HepG2 (cell line): ENCODE measurements at regions not wholly inside any gene's neighbourhood (a gene's known extent, or its start where the extent isn't known, plus 50 kb on each side); places are given as distances from the start of the nearest gene placed in this dataset.

Experiments used
- ATAC-seq: fragments of 200-7000 bp; cut with Tn5 transposase; 3 replicates; pipeline ENCODE4 v1.9.1; 2020; ENCODE audit warnings: mild to moderate bottlenecking, moderate library complexity
- BruUV-seq: library from RNA; stranded (reverse); fragments of 400-500 nt; replicated peaks from 2 replicates; lab custom pipeline; 2021; lab: Mats Ljungman, UMichigan
- CTCF ChIA-PET: fragments of 300-600 bp; formaldehyde crosslinking; extraction: SDS; loops from one replicate; lab custom pipeline; 2021; ENCODE audit warnings: low total read pairs, inconsistent platforms, low intra/inter-chr PET ratio; lab: Yijun Ruan, JAX
- POLR2A ChIA-PET: fragments of 350-600 bp; sonication (Branson Sonifier 250); formaldehyde crosslinking; loops from one replicate; lab custom pipeline; 2020; ENCODE audit warnings: antibody characterized with exemption, inconsistent platforms; lab: Yijun Ruan, JAX
- DNase-seq: peaks from one replicate; pipeline ENCODE4 v3.0.0-alpha.2; 2015; ENCODE audit warnings: low spot score
- FAIRE-seq: peaks from 3 replicates; lab custom pipeline; 2011; peaks lifted over from hg19 to GRCh38; lab: Jason Lieb, UNC
- H2AFZ ChIP-seq: one replicate; pipeline ENCODE4 v1.6.1; 2011; ENCODE audit warnings: low read length, inconsistent platforms
- H3K27ac ChIP-seq: fragments of 300-600 bp; 3 replicates; pipeline ENCODE4 v1.8.0; 2011; ENCODE audit warnings: mixed run types, mild to moderate bottlenecking, mixed read lengths, low read length, inconsistent platforms; ENCODE audit not compliant: insufficient read depth; ENCODE audit errors: extremely low read length
- H3K27me3 ChIP-seq, 2 experiments: fragments of 200-600 bp in 1 of 2; 2 replicates in 1 of 2; 3 replicates in 1 of 2; pipeline versions ENCODE4 v1.6.0 to v1.8.0; 2011; ENCODE audit warnings: low read length in 2 of 2, mild to moderate bottlenecking in 2 of 2, moderate library complexity in 2 of 2, inconsistent platforms in 1 of 2; ENCODE audit not compliant: insufficient read depth in 2 of 2, control insufficient read depth in 1 of 2
- H3K36me3 ChIP-seq, 2 experiments: fragments of 200-600 bp in 1 of 2; replicated peaks in 1 of 2; 2 replicates in 1 of 2; 3 replicates in 1 of 2; pipeline versions ENCODE4 v1.5.1 to v1.8.0; 2011; ENCODE audit warnings: low read length in 2 of 2, inconsistent platforms in 1 of 2; ENCODE audit not compliant: insufficient read depth in 2 of 2, control insufficient read depth in 1 of 2
- H3K4me1 ChIP-seq: 2 replicates; pipeline ENCODE4 v1.5.1; 2012; ENCODE audit warnings: low read length, inconsistent platforms; ENCODE audit not compliant: insufficient read depth
- H3K4me2 ChIP-seq: 2 replicates; pipeline ENCODE4 v1.6.0; 2011; ENCODE audit warnings: low read depth, low read length, inconsistent platforms
- H3K4me3 ChIP-seq, 3 experiments: fragments of 200-600 bp in 1 of 3; sonication (generic), shearing (Covaris generic) in 1 of 3; replicated peaks in 1 of 3; 2 replicates each; pipeline ENCODE4 v1.5.1; 2011 to 2016; ENCODE audit warnings: low read length in 3 of 3, inconsistent platforms in 2 of 3, low read depth in 2 of 3, mild to moderate bottlenecking in 2 of 3, control low read depth in 1 of 3, mixed read lengths in 1 of 3; ENCODE audit not compliant: insufficient read depth in 1 of 3
- H3K79me2 ChIP-seq: one replicate; pipeline ENCODE4 v1.6.1; 2011; ENCODE audit warnings: low read length, inconsistent platforms; ENCODE audit not compliant: insufficient read depth
- H3K9ac ChIP-seq: 2 replicates; pipeline ENCODE4 v1.6.0; 2011; ENCODE audit warnings: mild to moderate bottlenecking, low read depth, low read length, inconsistent platforms; ENCODE audit not compliant: insufficient read depth
- H3K9me3 ChIP-seq: 2 replicates; pipeline ENCODE4 v1.5.1; 2012; ENCODE audit warnings: mild to moderate bottlenecking, low read length
- H4K20me1 ChIP-seq: 2 replicates; pipeline ENCODE4 v1.6.0; 2011; ENCODE audit warnings: inconsistent platforms, mild to moderate bottlenecking, low read length, moderate library complexity; ENCODE audit not compliant: insufficient read depth
- AKNA ChIP-seq: sonication (generic); formaldehyde crosslinking; IDR thresholded peaks from 2 replicates; pipeline ENCODE4 v1.4.0; 2020; ENCODE audit warnings: missing genetic modification reagents, borderline replicate concordance
- ELF4 ChIP-seq: sonication (generic); formaldehyde crosslinking; IDR thresholded peaks from 2 replicates; pipeline ENCODE4 v1.5.0; 2020; ENCODE audit warnings: missing genetic modification reagents, mild to moderate bottlenecking, moderate library complexity, borderline replicate concordance
- GABPA ChIP-seq, 2 experiments: IDR thresholded peaks; 2 replicates each; pipeline ENCODE4 v1.6.1; 2011 to 2016; ENCODE audit warnings: low read depth in 2 of 2, low read length in 1 of 2, missing biosample characterization in 1 of 2, missing genetic modification characterization in 1 of 2
- HNF4G ChIP-seq, 2 experiments: sonication (generic) in 1 of 2; formaldehyde crosslinking in 1 of 2; IDR thresholded peaks; 2 replicates each; pipeline versions ENCODE4 v1.4.0 to v1.6.1; 2011 to 2020; ENCODE audit warnings: borderline replicate concordance in 2 of 2, low read depth in 2 of 2, mild to moderate bottlenecking in 2 of 2, low read length in 1 of 2, missing genetic modification reagents in 1 of 2, moderate library complexity in 1 of 2
- POLR2G ChIP-seq: fragments of 200-400 bp; formaldehyde crosslinking; IDR thresholded peaks from 2 replicates; pipeline ENCODE4 v1.6.1; 2018; ENCODE audit warnings: mild to moderate bottlenecking, low read depth, low read length, moderate library complexity
- SP1 ChIP-seq, 2 experiments: fragments of 450-650 bp in 1 of 2; sonication (generic) in 1 of 2; formaldehyde crosslinking in 1 of 2; IDR thresholded peaks; 2 replicates each; pipeline versions ENCODE4 v1.4.0 to v1.6.1; 2016 to 2020; ENCODE audit warnings: missing genetic modification reagents in 1 of 2
- THAP11 ChIP-seq: IDR thresholded peaks from 2 replicates; pipeline ENCODE4 v1.6.1; 2016; ENCODE audit warnings: missing biosample characterization, missing genetic modification reagents
- ZNF383 ChIP-seq: sonication (generic); formaldehyde crosslinking; IDR thresholded peaks from 2 replicates; pipeline ENCODE4 v1.4.0; 2020; ENCODE audit warnings: missing genetic modification reagents, mild to moderate bottlenecking, borderline replicate concordance
- ZNF432 ChIP-seq: sonication (generic); formaldehyde crosslinking; IDR thresholded peaks from 2 replicates; pipeline ENCODE4 v1.5.0; 2020; ENCODE audit warnings: missing genetic modification reagents, mild to moderate bottlenecking, borderline replicate concordance
- ZNF761 ChIP-seq: sonication (generic); formaldehyde crosslinking; conservative IDR thresholded peaks from 2 replicates; pipeline ENCODE4 v1.4.0; 2020; ENCODE audit warnings: mild to moderate bottlenecking, missing genetic modification reagents
- WGBS: methylation state at CpG from one replicate; pipeline ENCODE4 v1.1.6; 2017; ENCODE audit warnings: low lambda C conversion rate; 5-methylcytosine and 5-hydroxymethylcytosine counted together
- in situ Hi-C: cut with HindIII; loops from 2 replicates; pipeline ENCODE4 v1.10.0; 2017; ENCODE audit warnings: low pct_unique_long_range_greater_than_20kb; ENCODE audit not compliant: extremely low pct_ligation_motif_present
- intact Hi-C: fragments of 100-400 bp; cut with micrococcal nuclease; formaldehyde crosslinking; loops from one replicate; pipeline ENCODE4 v1.10.0; 2022; ENCODE audit not compliant: unreplicated experiment
- TF ChIP-seq, protein P1 (sequence below): sonication (generic); formaldehyde crosslinking; IDR thresholded peaks from 2 replicates; pipeline ENCODE4 v1.5.0; 2020; ENCODE audit warnings: mild to moderate bottlenecking, missing genetic modification reagents, borderline replicate concordance

- intact Hi-C loops = no loop called here
- Histone ChIP-seq H3K27me3 (0 out of 5 replicates have a peak, but pooled peaks cover 0 to 7% of the 10 kb centered on the region in 2 experiments), H3K27ac (no peak overlapping the region), H3K4me2 (no peak overlapping the region), H3K79me2 (no peaks in the 10 kb centered on the region), H3K9ac (no peak overlapping the region), H3K9me3 (no peaks in the 10 kb centered on the region), H3K36me3 (no peaks in the 10 kb centered on the region), H3K4me1 (no peaks in the 10 kb centered on the region), H2AFZ (no peak overlapping the region), H3K4me3 (no peak overlapping the region), H4K20me1 (no peaks in the 10 kb centered on the region)
- FAIRE-seq = no peak
- DNase-seq = no peak
- in situ Hi-C loops = no loop called here
- no peak for ATAC-seq
- no TSS peak for BruUV-seq
- no peak for TF ChIP-seq THAP11 (CRISPR knock-in tag)
- no peak for TF ChIP-seq SP1 (IDR thresholded peaks at IDR 0.05)
- no peak for TF ChIP-seq SP1 (CRISPR knock-in tag; IDR thresholded peaks at IDR 0.05)
- no peak for TF ChIP-seq ZNF383 (CRISPR knock-in tag)
- no peak for TF ChIP-seq AKNA (CRISPR knock-in tag)
- no peak for TF ChIP-seq ZNF761
- no peak for TF ChIP-seq ZNF432 (CRISPR knock-in tag)
- TF ChIP-seq, protein P1, sequence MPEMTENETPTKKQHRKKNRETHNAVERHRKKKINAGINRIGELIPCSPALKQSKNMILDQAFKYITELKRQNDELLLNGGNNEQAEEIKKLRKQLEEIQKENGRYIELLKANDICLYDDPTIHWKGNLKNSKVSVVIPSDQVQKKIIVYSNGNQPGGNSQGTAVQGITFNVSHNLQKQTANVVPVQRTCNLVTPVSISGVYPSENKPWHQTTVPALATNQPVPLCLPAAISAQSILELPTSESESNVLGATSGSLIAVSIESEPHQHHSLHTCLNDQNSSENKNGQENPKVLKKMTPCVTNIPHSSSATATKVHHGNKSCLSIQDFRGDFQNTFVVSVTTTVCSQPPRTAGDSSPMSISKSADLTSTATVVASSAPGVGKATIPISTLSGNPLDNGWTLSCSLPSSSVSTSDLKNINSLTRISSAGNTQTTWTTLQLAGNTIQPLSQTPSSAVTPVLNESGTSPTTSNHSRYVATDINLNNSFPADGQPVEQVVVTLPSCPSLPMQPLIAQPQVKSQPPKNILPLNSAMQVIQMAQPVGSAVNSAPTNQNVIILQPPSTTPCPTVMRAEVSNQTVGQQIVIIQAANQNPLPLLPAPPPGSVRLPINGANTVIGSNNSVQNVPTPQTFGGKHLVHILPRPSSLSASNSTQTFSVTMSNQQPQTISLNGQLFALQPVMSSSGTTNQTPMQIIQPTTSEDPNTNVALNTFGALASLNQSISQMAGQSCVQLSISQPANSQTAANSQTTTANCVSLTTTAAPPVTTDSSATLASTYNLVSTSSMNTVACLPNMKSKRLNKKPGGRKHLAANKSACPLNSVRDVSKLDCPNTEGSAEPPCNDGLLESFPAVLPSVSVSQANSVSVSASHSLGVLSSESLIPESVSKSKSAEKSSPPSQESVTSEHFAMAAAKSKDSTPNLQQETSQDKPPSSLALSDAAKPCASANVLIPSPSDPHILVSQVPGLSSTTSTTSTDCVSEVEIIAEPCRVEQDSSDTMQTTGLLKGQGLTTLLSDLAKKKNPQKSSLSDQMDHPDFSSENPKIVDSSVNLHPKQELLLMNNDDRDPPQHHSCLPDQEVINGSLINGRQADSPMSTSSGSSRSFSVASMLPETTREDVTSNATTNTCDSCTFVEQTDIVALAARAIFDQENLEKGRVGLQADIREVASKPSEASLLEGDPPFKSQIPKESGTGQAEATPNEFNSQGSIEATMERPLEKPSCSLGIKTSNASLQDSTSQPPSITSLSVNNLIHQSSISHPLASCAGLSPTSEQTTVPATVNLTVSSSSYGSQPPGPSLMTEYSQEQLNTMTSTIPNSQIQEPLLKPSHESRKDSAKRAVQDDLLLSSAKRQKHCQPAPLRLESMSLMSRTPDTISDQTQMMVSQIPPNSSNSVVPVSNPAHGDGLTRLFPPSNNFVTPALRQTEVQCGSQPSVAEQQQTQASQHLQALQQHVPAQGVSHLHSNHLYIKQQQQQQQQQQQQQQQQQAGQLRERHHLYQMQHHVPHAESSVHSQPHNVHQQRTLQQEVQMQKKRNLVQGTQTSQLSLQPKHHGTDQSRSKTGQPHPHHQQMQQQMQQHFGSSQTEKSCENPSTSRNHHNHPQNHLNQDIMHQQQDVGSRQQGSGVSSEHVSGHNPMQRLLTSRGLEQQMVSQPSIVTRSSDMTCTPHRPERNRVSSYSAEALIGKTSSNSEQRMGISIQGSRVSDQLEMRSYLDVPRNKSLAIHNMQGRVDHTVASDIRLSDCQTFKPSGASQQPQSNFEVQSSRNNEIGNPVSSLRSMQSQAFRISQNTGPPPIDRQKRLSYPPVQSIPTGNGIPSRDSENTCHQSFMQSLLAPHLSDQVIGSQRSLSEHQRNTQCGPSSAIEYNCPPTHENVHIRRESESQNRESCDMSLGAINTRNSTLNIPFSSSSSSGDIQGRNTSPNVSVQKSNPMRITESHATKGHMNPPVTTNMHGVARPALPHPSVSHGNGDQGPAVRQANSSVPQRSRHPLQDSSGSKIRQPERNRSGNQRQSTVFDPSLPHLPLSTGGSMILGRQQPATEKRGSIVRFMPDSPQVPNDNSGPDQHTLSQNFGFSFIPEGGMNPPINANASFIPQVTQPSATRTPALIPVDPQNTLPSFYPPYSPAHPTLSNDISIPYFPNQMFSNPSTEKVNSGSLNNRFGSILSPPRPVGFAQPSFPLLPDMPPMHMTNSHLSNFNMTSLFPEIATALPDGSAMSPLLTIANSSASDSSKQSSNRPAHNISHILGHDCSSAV (CRISPR knock-in tag) = no peak
- TF ChIP-seq GABPA (IDR thresholded peaks at IDR 0.05; ENCODE audit: low read depth, low read length) = no peak
- TF ChIP-seq GABPA (CRISPR knock-in tag; IDR thresholded peaks at IDR 0.05; ENCODE audit: low read depth) = no peak
- no peak for TF ChIP-seq HNF4G (IDR thresholded peaks at IDR 0.05; ENCODE audit: borderline replicate concordance, low read depth, low read length)
- TF ChIP-seq HNF4G (CRISPR knock-in tag; IDR thresholded peaks at IDR 0.05; ENCODE audit: borderline replicate concordance, low read depth) = no peak
- no peak for TF ChIP-seq ELF4
- TF ChIP-seq POLR2G = no peak
- 2% methylated on average over 4 of the region's 4 CpGs for WGBS
- POLR2A ChIA-PET = no interaction called here
- CTCF ChIA-PET = no interaction called here
These were observed 84.9 kb upstream of the MRPS9 start for GRCh38 chr2:104952976-104953375.
